ENCODE measurements at regions not wholly inside any gene's neighbourhood (a gene's known extent, or its start where the extent isn't known, plus 50 kb on each side); places are given as distances from the start of the nearest gene placed in this dataset.
"Not testable (repeated sequence)": the region's sequence is repeated elsewhere in the genome, so short reads cannot be mapped to it uniquely, and the experiment has no call there.

DNA sequence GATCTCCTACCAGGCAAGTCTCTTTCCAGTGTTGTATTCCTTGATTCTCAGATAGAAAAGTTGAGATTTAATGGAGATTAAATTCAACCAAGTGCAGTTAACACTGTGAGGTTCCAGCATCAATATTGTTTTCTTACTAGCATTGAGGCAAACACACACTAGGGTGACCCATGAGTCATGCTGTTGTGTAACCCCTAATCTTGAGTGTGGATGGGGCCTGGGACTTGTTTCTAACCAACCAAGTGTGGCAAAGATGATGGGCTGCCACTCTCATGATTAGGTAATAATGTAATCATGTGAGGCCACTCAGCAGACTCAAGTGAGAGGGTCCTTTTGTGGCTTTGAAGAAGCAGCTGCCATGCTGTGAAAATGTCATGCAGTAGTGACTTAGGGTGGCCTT is 394.2 kb downstream of the IRX2 start:
- Histone ChIP-seq H3K27ac (no peak overlapping the region), H3K4me3 (no peak overlapping the region)
- no peak for DNase-seq (ENCODE audit: low spot score)
- TF ChIP-seq CTCF (IDR thresholded peaks at IDR 0.05): no peak

- no peak for TF ChIP-seq CTCF (IDR thresholded peaks at IDR 0.05)
- Histone ChIP-seq H3K4me3 (no peak overlapping the region), H3K27ac (no peak overlapping the region)
- no peak for DNase-seq (ENCODE audit: low spot score)
Measured at GRCh38 chr5:2355859-2356258, 395.6 kb downstream of the IRX2 start.

DNA sequence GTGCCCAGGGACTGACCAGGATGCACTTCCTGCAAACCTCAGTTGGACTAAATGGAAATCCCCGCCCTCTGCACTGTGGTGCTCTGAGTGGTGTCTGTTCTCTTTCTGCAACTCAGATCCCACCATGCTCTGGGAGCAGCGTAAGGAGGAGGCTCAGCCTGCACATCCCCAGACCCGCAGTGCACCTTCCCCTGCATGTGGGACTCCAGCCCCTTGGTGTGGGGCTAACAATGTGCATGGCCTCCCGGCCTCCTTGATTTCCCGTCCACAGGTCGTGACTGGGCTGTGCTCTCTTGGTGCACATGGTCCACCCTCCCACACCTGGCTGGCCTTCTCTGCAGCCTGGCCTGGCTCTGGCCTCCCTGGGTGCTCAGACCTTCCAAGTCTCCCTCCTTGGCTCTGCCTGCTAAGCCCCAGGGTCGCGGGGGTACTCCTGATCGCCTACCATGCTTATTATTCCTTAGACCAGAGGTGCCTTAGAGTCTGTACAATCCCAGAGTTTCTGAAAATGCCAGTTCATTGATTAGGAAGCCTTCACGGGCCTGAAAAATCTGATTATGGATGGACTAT is 397.5 kb downstream of the IRX2 start:
- TF ChIP-seq CTCF (IDR thresholded peaks at IDR 0.05): no peak
- Histone ChIP-seq H3K27ac (no peak overlapping the region), H3K4me3 (no peak overlapping the region)
- DNase-seq (ENCODE audit: low spot score): peak; percentile 70

- Histone ChIP-seq H3K27ac (no peak overlapping the region), H3K4me3 (no peak overlapping the region)
- no peak for TF ChIP-seq CTCF (IDR thresholded peaks at IDR 0.05)
- DNase-seq (ENCODE audit: low spot score): peak; percentile 12
Measured at GRCh38 chr5:2353211-2353610, 398.3 kb downstream of the IRX2 start.

DNA sequence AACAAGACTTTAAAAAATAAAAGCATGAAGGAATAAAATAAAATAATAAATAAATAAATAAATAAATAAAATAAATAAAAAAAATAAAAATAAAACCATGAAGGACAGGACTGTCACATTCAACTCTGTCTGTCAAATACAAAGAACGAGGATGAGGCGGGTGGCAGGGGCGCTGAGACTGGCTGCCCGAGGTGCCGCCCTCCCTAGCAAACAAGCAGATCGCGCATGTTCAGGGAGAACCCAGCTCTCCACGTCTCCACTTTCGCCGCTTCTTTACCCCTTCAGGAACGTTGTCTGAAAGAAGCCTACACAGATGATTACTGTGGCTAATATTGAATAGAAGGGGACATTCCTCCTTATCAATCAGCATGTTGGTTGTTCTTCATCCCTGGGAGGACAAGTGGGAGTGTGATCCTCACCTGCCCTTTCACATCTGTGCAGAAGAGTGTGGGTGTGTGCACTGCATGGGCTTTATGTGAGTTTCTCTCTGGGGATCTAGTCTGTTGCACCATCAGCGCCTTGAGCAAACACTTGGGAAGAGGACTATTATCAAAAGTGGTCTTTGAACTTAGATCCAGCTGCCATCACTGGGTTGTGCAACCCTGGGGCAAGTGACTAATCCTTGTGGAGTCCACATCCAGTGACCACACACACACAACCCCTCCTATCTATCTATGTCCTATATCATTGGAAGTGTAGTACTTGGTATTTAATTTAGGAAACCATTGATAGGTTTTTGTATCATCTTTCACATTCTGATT is 399.2 kb downstream of the IRX2 start:
- DNase-seq (ENCODE audit: low spot score): no peak
- no peak overlapping the region for H3K27ac ChIP-seq
- no peak for TF ChIP-seq CTCF (IDR thresholded peaks at IDR 0.05)
- no peak overlapping the region for H3K4me3 ChIP-seq

DNA sequence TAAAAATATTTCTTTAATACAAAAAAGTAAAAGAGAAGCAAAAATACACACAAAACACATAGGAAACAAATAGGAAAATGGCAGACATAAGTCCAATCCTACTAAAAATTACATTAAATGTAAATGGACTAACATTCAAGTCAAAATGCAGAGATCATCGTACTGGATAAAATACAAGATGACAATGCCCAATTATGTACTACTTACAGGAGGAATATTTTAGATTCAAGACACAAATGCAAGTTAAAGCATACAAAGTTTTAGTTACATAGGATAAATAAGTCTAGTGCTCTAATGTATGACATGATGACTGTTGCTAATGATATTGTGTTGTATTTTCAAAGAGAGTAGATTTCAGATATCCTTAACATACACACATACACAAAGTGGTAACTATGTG is 401.7 kb downstream of the IRX2 start:
- not testable (repeated sequence) for H3K27ac ChIP-seq; H3K4me3 ChIP-seq; DNase-seq (ENCODE audit: low spot score)

GRCh38 chr5:2338686-2339085 is 412.8 kb downstream of the IRX2 start:
- H3K27ac ChIP-seq: no peak overlapping the region
- TF ChIP-seq CTCF (IDR thresholded peaks at IDR 0.05): no peak
- H3K4me3 ChIP-seq: no peak overlapping the region
- DNase-seq (ENCODE audit: low spot score): no peak
